GM12891 (cell line): ENCODE measurements at regions not wholly inside any gene's neighbourhood (a gene's known extent, or its start where the extent isn't known, plus 50 kb on each side); places are given as distances from the start of the nearest gene placed in this dataset.

Experiments used
- PAX5 ChIP-seq: IDR thresholded peaks from 2 replicates; pipeline ENCODE4 v1.6.1; 2011; ENCODE audit warnings: low read length, moderate library complexity, mild to moderate bottlenecking; ENCODE audit not compliant: insufficient read depth, severe bottlenecking
- POLR2A ChIP-seq: IDR thresholded peaks from 2 replicates; pipeline ENCODE4 v1.6.1; 2011; ENCODE audit warnings: low read depth, low read length, control low read depth
- POLR2AphosphoS5 ChIP-seq: IDR thresholded peaks from 2 replicates; pipeline ENCODE4 v1.6.1; 2011; ENCODE audit warnings: low read depth, low read length, control low read depth
- POU2F2 ChIP-seq: IDR thresholded peaks from 2 replicates; pipeline ENCODE4 v1.6.1; 2011; ENCODE audit warnings: low read depth, mild to moderate bottlenecking, control low read depth, low read length, moderate library complexity
- SPI1 ChIP-seq: IDR thresholded peaks from 2 replicates; pipeline ENCODE4 v1.6.1; 2011; ENCODE audit warnings: low read depth, low read length, control low read depth
- TAF1 ChIP-seq: IDR thresholded peaks from 2 replicates; pipeline ENCODE4 v1.6.1; 2011; ENCODE audit warnings: low read depth, low read length, control low read depth

GRCh38 chr1:31507676-31508530 lies 68.4 kb upstream of the TINAGL1 start:
- TF ChIP-seq POLR2A (no peak), POLR2AphosphoS5 (no peak), TAF1 (no peak), SPI1 (no peak), POU2F2 (no peak), PAX5 (no peak)
